Heart right ventricle (tissue), 16 donors: ENCODE measurements at regions not wholly inside any gene's neighbourhood (a gene's known extent, or its start where the extent isn't known, plus 50 kb on each side); places are given as distances from the start of the nearest gene placed in this dataset.
"Not testable (repeated sequence)": the region's sequence is repeated elsewhere in the genome, so short reads cannot be mapped to it uniquely, and the experiment has no call there.

Source experiments
- ATAC-seq, 8 donors: fragments of 200-7000 bp; cut with Tn5 transposase; one replicate each; pipeline ENCODE4 v1.9.1; 2020; ENCODE audit warnings: mild to moderate bottlenecking in 8 of 8, moderate library complexity in 8 of 8, moderate number of reproducible peaks in 1 of 8
- DNase-seq, 2 donors: peaks; one replicate each; pipeline ENCODE4 v3.0.0-alpha.2; 2020
- H3K27ac ChIP-seq, 10 donors: fragments of 200-600 bp; sonication (generic) in 2 of 10; one replicate each; pipeline versions ENCODE4 v1.5.0 to v1.8.0; 2020 to 2022; ENCODE audit warnings: mild to moderate bottlenecking in 3 of 10
- H3K27me3 ChIP-seq, 7 donors: fragments of 200-600 bp; one replicate each; pipeline ENCODE4 v1.8.0; 2021 to 2022; ENCODE audit warnings: mild to moderate bottlenecking in 2 of 7
- H3K36me3 ChIP-seq, 9 donors: fragments of 200-600 bp; sonication (generic) in 1 of 9; one replicate each; pipeline versions ENCODE4 v1.5.0 to v1.8.0; 2020 to 2022; ENCODE audit warnings: mild to moderate bottlenecking in 2 of 9
- H3K4me1 ChIP-seq, 9 donors: fragments of 200-600 bp; sonication (generic) in 1 of 9; one replicate each; pipeline versions ENCODE4 v1.5.0 to v1.8.0; 2020 to 2022; ENCODE audit warnings: mild to moderate bottlenecking in 4 of 9
- H3K4me3 ChIP-seq, 10 donors: fragments of 200-600 bp; sonication (generic) in 2 of 10; one replicate each; pipeline versions ENCODE4 v1.5.0 to v1.8.0; 2020 to 2022; ENCODE audit warnings: mild to moderate bottlenecking in 7 of 10, moderate library complexity in 2 of 10
- H3K9me3 ChIP-seq, 11 donors: fragments of 200-600 bp in 10 of 11; sonication (generic) in 2 of 11; one replicate each; pipeline versions ENCODE4 v1.5.0 to v1.8.0; 2013 to 2022; ENCODE audit warnings: mild to moderate bottlenecking in 2 of 11, control low read depth in 1 of 11, moderate library complexity in 1 of 11
- WGBS, 2 donors: extraction: QIAGEN DNeasy Blood & Tissue Kit; methylation state at CpG; one replicate each; pipeline ENCODE4 v1.1.7; 2013; ENCODE audit warnings: inconsistent platforms in 1 of 2; 5-methylcytosine and 5-hydroxymethylcytosine counted together
- intact Hi-C, 10 donors: fragments of 100-400 bp; cut with DNase I; formaldehyde crosslinking; loops; one replicate each; pipeline versions ENCODE4 v1.11.1 to v1.14.2; 2022
- TF ChIP-seq, protein P1 (sequence below), 9 donors: fragments of 200-600 bp; sonication (generic) in 2 of 9; IDR thresholded peaks; one replicate each; pipeline versions ENCODE4 v1.5.0 to v1.8.0; 2021 to 2022; ENCODE audit warnings: antibody characterized with exemption in 9 of 9, mild to moderate bottlenecking in 5 of 9, moderate library complexity in 1 of 9
- donor health status: Arrhythmogenic right ventricular cardiomyopathy.
- donor health status: ischemic (EF 13 %, LVEDD 7.1; RV severe dilation, severe dysfunction).
- donor health status: healthy with polysubstance abuse.
- donor health status: DM: no; HTN: yes; CAD: no.
- donor health status: DM: no; HTN: no; CAD: no.
- donor health status: ischemic (EF 25% LVEDD 6.9; RV normal size, moderate dysfunction).
- donor health status: ischemic (EF 25% LVEDD 5.7; RV mildly dilated, moderate dysfunction).
- donor health status: healthy.
- donor health status: DM: yes; HTN: yes; CAD: no.
- donor health status: Ischemic cardiomyopathy.
- donor health status: ischemic (EF 35%, LVEDD 5.7; RV mildly dilated, moderate dysfunction).
- donor health status: nonischemic (EF 11% LVEDD 7.7; RV severe dilation, severe dysfunction).
- donor health status: DM: yes; HTN: yes; CAD: no.
- donor health status: PGD.
- donor health status: ischemic (EF 29% LVEDD 5.4; RV normal size, mild dysfunction).
- donor health status: nonischemic (EF 23%, LVEDD 6.1; RV moderate dilation, normal function).

GRCh38 chr3:24690777-24691176 lies 196.1 kb upstream of the THRB start:
- TF ChIP-seq, protein P1, sequence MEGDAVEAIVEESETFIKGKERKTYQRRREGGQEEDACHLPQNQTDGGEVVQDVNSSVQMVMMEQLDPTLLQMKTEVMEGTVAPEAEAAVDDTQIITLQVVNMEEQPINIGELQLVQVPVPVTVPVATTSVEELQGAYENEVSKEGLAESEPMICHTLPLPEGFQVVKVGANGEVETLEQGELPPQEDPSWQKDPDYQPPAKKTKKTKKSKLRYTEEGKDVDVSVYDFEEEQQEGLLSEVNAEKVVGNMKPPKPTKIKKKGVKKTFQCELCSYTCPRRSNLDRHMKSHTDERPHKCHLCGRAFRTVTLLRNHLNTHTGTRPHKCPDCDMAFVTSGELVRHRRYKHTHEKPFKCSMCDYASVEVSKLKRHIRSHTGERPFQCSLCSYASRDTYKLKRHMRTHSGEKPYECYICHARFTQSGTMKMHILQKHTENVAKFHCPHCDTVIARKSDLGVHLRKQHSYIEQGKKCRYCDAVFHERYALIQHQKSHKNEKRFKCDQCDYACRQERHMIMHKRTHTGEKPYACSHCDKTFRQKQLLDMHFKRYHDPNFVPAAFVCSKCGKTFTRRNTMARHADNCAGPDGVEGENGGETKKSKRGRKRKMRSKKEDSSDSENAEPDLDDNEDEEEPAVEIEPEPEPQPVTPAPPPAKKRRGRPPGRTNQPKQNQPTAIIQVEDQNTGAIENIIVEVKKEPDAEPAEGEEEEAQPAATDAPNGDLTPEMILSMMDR (IDR thresholded peaks at IDR 0.05), result no peak
- peaks cover 0 to 7% (median 0%) of the 10 kb centered on the region in 9 donors for H3K4me1 ChIP-seq
- ATAC-seq, result no peak
- H3K36me3 ChIP-seq, result no peaks in the 10 kb centered on the region
- intact Hi-C loops, result no loop called here
- WGBS, 2 donors, result 91 to 93% methylated on average over 1 of the region's 1 CpG
- no peak for DNase-seq
- H3K27me3 ChIP-seq, result no peaks in the 10 kb centered on the region
- no peak overlapping the region for H3K27ac ChIP-seq
- H3K4me3 ChIP-seq, result no peak overlapping the region
- H3K9me3 ChIP-seq, result no peaks in the 10 kb centered on the region

GRCh38 chr3:24699078-24699477 lies 204.4 kb upstream of the THRB start:
- H3K4me3 ChIP-seq, ATAC-seq, H3K4me1 ChIP-seq, H3K9me3 ChIP-seq, H3K36me3 ChIP-seq, H3K27ac ChIP-seq, H3K27me3 ChIP-seq, DNase-seq, intact Hi-C loops: not testable (repeated sequence)
- 90 to 93% methylated on average over 1 of the region's 1 CpG for WGBS, 2 donors

GRCh38 chr3:24704496-24704895 lies 209.8 kb upstream of the THRB start:
- Histone ChIP-seq H3K36me3 (no peaks in the 10 kb centered on the region), H3K9me3 (no peaks in the 10 kb centered on the region), H3K4me3 (no peak overlapping the region), H3K27ac (no peak overlapping the region), H3K27me3 (no peaks in the 10 kb centered on the region), H3K4me1 (no peaks in the 10 kb centered on the region)
- DNase-seq, result no peak
- intact Hi-C loops, result no loop called here
- WGBS, 2 donors, result 50 to 66% methylated on average over 3 of the region's 3 CpGs
- TF ChIP-seq, protein P1 (IDR thresholded peaks at IDR 0.05), result no peak
- ATAC-seq, result no peak

DNA sequence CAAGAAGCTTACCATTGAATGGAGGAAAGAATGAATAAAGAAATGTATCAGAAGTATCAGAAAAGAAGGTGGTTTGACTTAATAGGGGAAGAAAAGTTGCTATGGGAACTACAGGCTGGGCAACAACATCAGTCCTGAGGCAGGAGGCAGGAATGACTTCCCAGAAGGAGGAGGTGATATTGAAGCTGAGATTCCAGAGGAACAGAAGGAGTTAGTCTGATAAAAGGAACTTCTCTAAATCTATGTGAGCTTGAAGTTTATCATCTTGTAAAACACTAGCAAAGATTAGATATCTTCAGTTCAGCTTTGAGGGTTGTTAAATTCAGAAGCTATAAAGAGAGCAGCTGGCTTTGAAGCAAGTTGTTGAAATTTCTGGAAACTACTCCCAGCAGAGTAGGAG lies 213.3 kb upstream of the THRB start:
- DNase-seq (no peak), ATAC-seq (no peak)
- Histone ChIP-seq H3K36me3 (no peaks in the 10 kb centered on the region), H3K9me3 (no peaks in the 10 kb centered on the region), H3K27ac (no peak overlapping the region), H3K4me1 (peaks cover 0 to 4% (median 0%) of the 10 kb centered on the region in 9 donors), H3K4me3 (no peak overlapping the region), H3K27me3 (no peaks in the 10 kb centered on the region)
- TF ChIP-seq, protein P1 (IDR thresholded peaks at IDR 0.05), result no peak
- intact Hi-C loops, result no loop called here

DNA sequence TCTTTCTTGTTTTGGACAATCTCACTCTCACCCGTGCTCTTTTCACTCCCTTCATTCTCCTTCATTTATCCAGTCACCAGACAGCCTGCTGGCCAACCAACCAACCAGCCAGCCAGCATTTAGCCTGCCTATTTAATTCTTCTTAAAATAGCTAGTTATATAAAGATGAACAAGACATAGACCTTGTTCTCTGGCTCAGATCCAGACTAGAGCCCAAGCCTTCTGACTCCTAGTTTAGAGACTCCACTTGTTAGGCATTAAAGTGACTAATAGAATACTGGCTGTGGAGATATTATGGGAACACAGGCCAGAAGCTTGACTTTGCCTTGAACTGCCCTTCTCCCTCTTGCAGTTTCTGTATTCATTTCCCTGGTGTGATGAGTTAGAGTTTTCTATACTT lies 215.3 kb upstream of the THRB start:
- TF ChIP-seq, protein P1 (IDR thresholded peaks at IDR 0.05), result no peak
- WGBS, 2 donors, result 37 to 46% methylated on average over 1 of the region's 1 CpG
- no peaks in the 10 kb centered on the region for H3K27me3 ChIP-seq
- intact Hi-C loops, result no loop called here
- H3K27ac ChIP-seq, result no peak overlapping the region
- ATAC-seq (peak in 4 of 8 donors; percentile 41 to 66 (median 48)), DNase-seq (peak in 1 of 2 donors; percentile 9)
- H3K4me3 ChIP-seq, result no peak overlapping the region
- H3K4me1 ChIP-seq, result peaks cover 0 to 4% (median 0%) of the 10 kb centered on the region in 9 donors
- H3K9me3 ChIP-seq, result no peaks in the 10 kb centered on the region
- H3K36me3 ChIP-seq, result no peaks in the 10 kb centered on the region
